Central memory CD4-positive, alpha-beta T cell (primary cell): ENCODE measurements at regions not wholly inside any gene's neighbourhood (a gene's known extent, or its start where the extent isn't known, plus 50 kb on each side); places are given as distances from the start of the nearest gene placed in this dataset.
"Not testable (repeated sequence)": the region's sequence is repeated elsewhere in the genome, so short reads cannot be mapped to it uniquely, and the experiment has no call there.

ENCODE experiments used
- DNase-seq: peaks from one replicate; pipeline ENCODE4 v3.0.0; 2022

GRCh38 chr18:78241535-78242253 is 737.9 kb upstream of the SALL3 start:
- no peak for DNase-seq

- DNase-seq = no peak
Observed at GRCh38 chr18:78242254-78242643, 737.4 kb upstream of the SALL3 start.

GRCh38 chr18:78242806-78243205 is 736.8 kb upstream of the SALL3 start:
- DNase-seq = no peak

GRCh38 chr18:78244779-78245178 is 734.8 kb upstream of the SALL3 start:
- no peak for DNase-seq

- DNase-seq = no peak
Observed at GRCh38 chr18:78245451-78245850, 734.2 kb upstream of the SALL3 start.

- no peak for DNase-seq
Observed at GRCh38 chr18:78246050-78246449, 733.6 kb upstream of the SALL3 start.

GRCh38 chr18:78246588-78246987 is 733.0 kb upstream of the SALL3 start:
- no peak for DNase-seq

- no peak for DNase-seq
Observed at GRCh38 chr18:78247615-78248289, 731.9 kb upstream of the SALL3 start.

- DNase-seq = no peak
Observed at GRCh38 chr18:78255013-78255412, 724.6 kb upstream of the SALL3 start.

- DNase-seq = no peak
Observed at GRCh38 chr18:78268226-78268988, 711.2 kb upstream of the SALL3 start.

GRCh38 chr18:78271790-78272189 is 707.8 kb upstream of the SALL3 start:
- no peak for DNase-seq

GRCh38 chr18:78273876-78274275 is 705.7 kb upstream of the SALL3 start:
- no peak for DNase-seq

- not testable (repeated sequence) for DNase-seq
Observed at GRCh38 chr18:78283425-78283824, 696.2 kb upstream of the SALL3 start.

- no peak for DNase-seq
Observed at GRCh38 chr18:78292618-78293380, 686.8 kb upstream of the SALL3 start.

GRCh38 chr18:78293540-78293939 is 686.1 kb upstream of the SALL3 start:
- no peak for DNase-seq

GRCh38 chr18:78293940-78294541 is 685.6 kb upstream of the SALL3 start:
- DNase-seq = no peak

- no peak for DNase-seq
Observed at GRCh38 chr18:78295262-78295661, 684.4 kb upstream of the SALL3 start.

GRCh38 chr18:78296166-78296565 is 683.5 kb upstream of the SALL3 start:
- DNase-seq = no peak

- DNase-seq = no peak
Observed at GRCh38 chr18:78297048-78297447, 682.6 kb upstream of the SALL3 start.

GRCh38 chr18:78303519-78304191 is 676.0 kb upstream of the SALL3 start:
- no peak for DNase-seq

- DNase-seq = no peak
Observed at GRCh38 chr18:78304192-78305164, 675.1 kb upstream of the SALL3 start.
